OCI-LY1 (cell line): ENCODE measurements at regions not wholly inside any gene's neighbourhood (a gene's known extent, or its start where the extent isn't known, plus 50 kb on each side); places are given as distances from the start of the nearest gene placed in this dataset.

Source experiments
- EZH2 ChIP-seq: fragments of 200-600 bp; sonication (generic), shearing (Covaris generic); IDR thresholded peaks from 2 replicates; pipeline ENCODE4 v1.8.0; 2017; ENCODE audit warnings: borderline replicate concordance, mixed run types, mild to moderate bottlenecking, antibody characterized with exemption, low read length, moderate library complexity, mixed read lengths
- TF ChIP-seq, protein P1 (sequence below): fragments of 200-600 bp; sonication (generic), shearing (Covaris generic); IDR thresholded peaks from 2 replicates; pipeline ENCODE4 v1.5.1; 2017; ENCODE audit warnings: mild to moderate bottlenecking, antibody characterized with exemption, low read length, moderate library complexity, mixed read lengths

GRCh38 chr4:178426871-178427270, 984.6 kb upstream of the AGA start:
- no peak for TF ChIP-seq EZH2
- TF ChIP-seq, protein P1, sequence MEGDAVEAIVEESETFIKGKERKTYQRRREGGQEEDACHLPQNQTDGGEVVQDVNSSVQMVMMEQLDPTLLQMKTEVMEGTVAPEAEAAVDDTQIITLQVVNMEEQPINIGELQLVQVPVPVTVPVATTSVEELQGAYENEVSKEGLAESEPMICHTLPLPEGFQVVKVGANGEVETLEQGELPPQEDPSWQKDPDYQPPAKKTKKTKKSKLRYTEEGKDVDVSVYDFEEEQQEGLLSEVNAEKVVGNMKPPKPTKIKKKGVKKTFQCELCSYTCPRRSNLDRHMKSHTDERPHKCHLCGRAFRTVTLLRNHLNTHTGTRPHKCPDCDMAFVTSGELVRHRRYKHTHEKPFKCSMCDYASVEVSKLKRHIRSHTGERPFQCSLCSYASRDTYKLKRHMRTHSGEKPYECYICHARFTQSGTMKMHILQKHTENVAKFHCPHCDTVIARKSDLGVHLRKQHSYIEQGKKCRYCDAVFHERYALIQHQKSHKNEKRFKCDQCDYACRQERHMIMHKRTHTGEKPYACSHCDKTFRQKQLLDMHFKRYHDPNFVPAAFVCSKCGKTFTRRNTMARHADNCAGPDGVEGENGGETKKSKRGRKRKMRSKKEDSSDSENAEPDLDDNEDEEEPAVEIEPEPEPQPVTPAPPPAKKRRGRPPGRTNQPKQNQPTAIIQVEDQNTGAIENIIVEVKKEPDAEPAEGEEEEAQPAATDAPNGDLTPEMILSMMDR: no peak
